ENCODE measurements at regions not wholly inside any gene's neighbourhood (a gene's known extent, or its start where the extent isn't known, plus 50 kb on each side); places are given as distances from the start of the nearest gene placed in this dataset.

- TF ChIP-seq, protein P1, sequence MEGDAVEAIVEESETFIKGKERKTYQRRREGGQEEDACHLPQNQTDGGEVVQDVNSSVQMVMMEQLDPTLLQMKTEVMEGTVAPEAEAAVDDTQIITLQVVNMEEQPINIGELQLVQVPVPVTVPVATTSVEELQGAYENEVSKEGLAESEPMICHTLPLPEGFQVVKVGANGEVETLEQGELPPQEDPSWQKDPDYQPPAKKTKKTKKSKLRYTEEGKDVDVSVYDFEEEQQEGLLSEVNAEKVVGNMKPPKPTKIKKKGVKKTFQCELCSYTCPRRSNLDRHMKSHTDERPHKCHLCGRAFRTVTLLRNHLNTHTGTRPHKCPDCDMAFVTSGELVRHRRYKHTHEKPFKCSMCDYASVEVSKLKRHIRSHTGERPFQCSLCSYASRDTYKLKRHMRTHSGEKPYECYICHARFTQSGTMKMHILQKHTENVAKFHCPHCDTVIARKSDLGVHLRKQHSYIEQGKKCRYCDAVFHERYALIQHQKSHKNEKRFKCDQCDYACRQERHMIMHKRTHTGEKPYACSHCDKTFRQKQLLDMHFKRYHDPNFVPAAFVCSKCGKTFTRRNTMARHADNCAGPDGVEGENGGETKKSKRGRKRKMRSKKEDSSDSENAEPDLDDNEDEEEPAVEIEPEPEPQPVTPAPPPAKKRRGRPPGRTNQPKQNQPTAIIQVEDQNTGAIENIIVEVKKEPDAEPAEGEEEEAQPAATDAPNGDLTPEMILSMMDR (IDR thresholded peaks at IDR 0.05 in 8 of 11, conservative IDR thresholded peaks at IDR 0.05 in 3 of 11), result peak in 8 of 11 experiments; percentile 13 to 59 (median 40)
- TF ChIP-seq POLR2AphosphoS5 (IDR thresholded peaks at IDR 0.05) (no peak), POLR2A (IDR thresholded peaks at IDR 0.05) (no peak)
- no peak for DNase-seq
- WGBS, 5 donors, result 45 to 56% (median 52%) methylated on average over 5 of the region's 5 CpGs
These were observed 81.9 kb upstream of the QRFPR start for GRCh38 chr4:121462660-121463261.

DNA sequence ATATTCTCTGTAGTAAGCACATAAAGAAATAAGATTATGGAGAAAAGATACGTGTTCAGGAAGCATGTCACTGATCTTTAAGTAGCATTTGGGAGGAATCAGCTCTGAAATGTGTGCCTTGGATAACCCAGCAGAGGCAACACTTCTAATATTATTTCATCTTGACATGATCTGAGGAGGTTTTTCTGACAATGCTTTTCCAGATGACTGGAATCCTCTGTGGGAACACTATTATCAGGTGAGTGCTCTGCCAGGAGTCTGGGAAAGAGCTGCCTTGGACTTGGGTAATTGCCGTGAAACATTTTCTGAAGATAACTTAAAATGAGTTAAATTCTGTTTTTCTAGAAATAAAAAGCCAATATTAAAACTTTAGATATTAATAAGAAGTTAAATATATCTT is 78.2 kb upstream of the QRFPR start:
- no peak for DNase-seq
- peaks cover 0 to 35% (median 0%) of the 10 kb centered on the region in 7 donors for H3K27me3 ChIP-seq (replicated peaks in 1 of 7)
- intact Hi-C loops (cut with DNase I; ENCODE audit: low total_unique reads), result no loop called here
- H3K27ac ChIP-seq, result no peak overlapping the region
- H3K36me3 ChIP-seq, result no peaks in the 10 kb centered on the region
- H3K9me3 ChIP-seq, result no peaks in the 10 kb centered on the region
- H3K4me3 ChIP-seq, result no peak overlapping the region
- H3K4me1 ChIP-seq, result no peaks in the 10 kb centered on the region
- 72 to 81% (median 74%) methylated on average over 2 of the region's 2 CpGs for WGBS, 5 donors
- TF ChIP-seq, protein P1 (IDR thresholded peaks at IDR 0.05 in 8 of 11, conservative IDR thresholded peaks at IDR 0.05 in 3 of 11), result no peak
- TF ChIP-seq POLR2AphosphoS5 (IDR thresholded peaks at IDR 0.05) (no peak), POLR2A (IDR thresholded peaks at IDR 0.05) (no peak)

More at GRCh38 chr4:121462660-121463261, 81.9 kb upstream of the QRFPR start:
- no peak overlapping the region for H3K4me3 ChIP-seq
- H3K4me1 ChIP-seq, result no peaks in the 10 kb centered on the region
- H3K36me3 ChIP-seq, result no peaks in the 10 kb centered on the region
- no peak overlapping the region for H3K27ac ChIP-seq
- H3K27me3 ChIP-seq (replicated peaks in 1 of 7), result peaks cover 0 to 6% (median 0%) of the 10 kb centered on the region in 7 donors
- intact Hi-C loops (cut with DNase I; ENCODE audit: low total_unique reads), result no loop called here
- H3K9me3 ChIP-seq, result peaks cover 0 to 12% (median 6%) of the 10 kb centered on the region in 8 donors

DNA sequence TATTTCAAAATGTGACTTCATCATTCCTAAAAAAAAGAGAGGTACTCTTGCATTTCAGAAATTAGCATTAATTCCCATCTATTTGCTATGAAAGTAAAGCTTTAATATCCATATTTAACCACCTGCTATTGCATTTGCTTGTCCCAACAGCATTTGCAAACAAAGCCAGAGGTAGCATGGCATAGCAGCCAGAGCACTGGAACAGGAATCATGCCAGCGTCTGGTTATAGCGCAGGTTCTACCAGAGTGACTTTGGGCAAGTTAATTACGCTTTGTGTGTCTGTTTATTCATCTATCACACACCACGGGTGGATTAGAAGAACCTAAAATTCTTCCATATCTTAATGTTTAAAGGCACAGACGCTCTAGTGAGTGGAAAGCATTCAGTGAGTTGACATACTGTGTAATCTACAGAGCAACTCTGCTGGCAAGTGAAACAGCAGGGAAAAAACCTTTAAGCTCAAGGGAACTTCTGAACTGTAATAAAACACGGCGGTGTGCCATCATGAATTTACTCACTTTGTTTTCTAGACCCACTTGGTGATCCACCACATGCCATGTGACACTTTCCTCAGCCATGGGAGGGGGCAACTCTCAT is 76.6 kb upstream of the QRFPR start:
- 71 to 86% (median 79%) methylated on average over 7 of the region's 7 CpGs for WGBS, 5 donors
- intact Hi-C loops (cut with DNase I; ENCODE audit: low total_unique reads), result no loop called here
- DNase-seq, result no peak

GRCh38 chr4:121455285-121455684 is 74.5 kb upstream of the QRFPR start:
- no peaks in the 10 kb centered on the region for H3K36me3 ChIP-seq
- peaks cover 0 to 34% (median 0%) of the 10 kb centered on the region in 7 donors for H3K27me3 ChIP-seq (replicated peaks in 1 of 7)
- H3K27ac ChIP-seq, result no peak overlapping the region
- no peaks in the 10 kb centered on the region for H3K4me1 ChIP-seq
- intact Hi-C loops (cut with DNase I; ENCODE audit: low total_unique reads), result no loop called here
- no peak overlapping the region for H3K4me3 ChIP-seq
- WGBS, 5 donors, result 64 to 74% (median 66%) methylated on average over 3 of the region's 3 CpGs
- DNase-seq, result no peak
- H3K9me3 ChIP-seq, result no peaks in the 10 kb centered on the region
- no peak for TF ChIP-seq POLR2A (IDR thresholded peaks at IDR 0.05)
- TF ChIP-seq, protein P1 (IDR thresholded peaks at IDR 0.05 in 8 of 11, conservative IDR thresholded peaks at IDR 0.05 in 3 of 11), result no peak
- no peak for TF ChIP-seq POLR2AphosphoS5 (IDR thresholded peaks at IDR 0.05)

More for the DNA sequence above, 76.6 kb upstream of the QRFPR start:
- Histone ChIP-seq H3K36me3 (no peaks in the 10 kb centered on the region), H3K4me3 (no peak overlapping the region), H3K9me3 (no peaks in the 10 kb centered on the region), H3K4me1 (no peaks in the 10 kb centered on the region), H3K27me3 (replicated peaks in 1 of 7) (peaks cover 0 to 39% (median 0%) of the 10 kb centered on the region in 7 donors), H3K27ac (no peak overlapping the region)
- TF ChIP-seq POLR2A (IDR thresholded peaks at IDR 0.05), result no peak
